GM19240 (cell line): ENCODE measurements at regions not wholly inside any gene's neighbourhood (a gene's known extent, or its start where the extent isn't known, plus 50 kb on each side); places are given as distances from the start of the nearest gene placed in this dataset.
"Not testable (repeated sequence)": the region's sequence is repeated elsewhere in the genome, so short reads cannot be mapped to it uniquely, and the experiment has no call there.

Source experiments
- DNase-seq: peaks from one replicate; pipeline ENCODE4 v3.0.0; 2011; ENCODE audit warnings: low spot score; ENCODE audit not compliant: insufficient read length

- no peak for DNase-seq
Measured at GRCh38 chr6:4415549-4415948, 280.2 kb upstream of the ECI2 start.

GRCh38 chr6:4414078-4414477, 278.7 kb upstream of the ECI2 start:
- DNase-seq = not testable (repeated sequence)

GRCh38 chr6:4413073-4413472, 277.7 kb upstream of the ECI2 start:
- no peak for DNase-seq

GRCh38 chr6:4412488-4412887, 277.1 kb upstream of the ECI2 start:
- DNase-seq = no peak

- no peak for DNase-seq
Measured at GRCh38 chr6:4412077-4412476, 276.7 kb upstream of the ECI2 start.

GRCh38 chr6:4407710-4408109, 272.3 kb upstream of the ECI2 start:
- not testable (repeated sequence) for DNase-seq

GRCh38 chr6:4405621-4406212, 270.3 kb upstream of the ECI2 start:
- DNase-seq = no peak

- no peak for DNase-seq
Measured at GRCh38 chr6:4404415-4404814, 269.0 kb upstream of the ECI2 start.

GRCh38 chr6:4403828-4404227, 268.5 kb upstream of the ECI2 start:
- DNase-seq = no peak

- no peak for DNase-seq
Measured at GRCh38 chr6:4403023-4403752, 267.8 kb upstream of the ECI2 start.

GRCh38 chr6:4402477-4402976, 267.2 kb upstream of the ECI2 start:
- DNase-seq = no peak

- DNase-seq = no peak
Measured at GRCh38 chr6:4401408-4402368, 266.3 kb upstream of the ECI2 start.

GRCh38 chr6:4399656-4400055, 264.3 kb upstream of the ECI2 start:
- no peak for DNase-seq

- DNase-seq = no peak
Measured at GRCh38 chr6:4398791-4399190, 263.4 kb upstream of the ECI2 start.

GRCh38 chr6:4397307-4397706, 261.9 kb upstream of the ECI2 start:
- DNase-seq = no peak

- no peak for DNase-seq
Measured at GRCh38 chr6:4396044-4396443, 260.7 kb upstream of the ECI2 start.

- no peak for DNase-seq
Measured at GRCh38 chr6:4395386-4395785, 260.0 kb upstream of the ECI2 start.

- DNase-seq = no peak
Measured at GRCh38 chr6:4394786-4395185, 259.4 kb upstream of the ECI2 start.

GRCh38 chr6:4388675-4389074, 253.3 kb upstream of the ECI2 start:
- no peak for DNase-seq

GRCh38 chr6:4384656-4385055, 249.3 kb upstream of the ECI2 start:
- no peak for DNase-seq

- DNase-seq = no peak
Measured at GRCh38 chr6:4383910-4384638, 248.7 kb upstream of the ECI2 start.
